ENCODE measurements at regions not wholly inside any gene's neighbourhood (a gene's known extent, or its start where the extent isn't known, plus 50 kb on each side); places are given as distances from the start of the nearest gene placed in this dataset.

GRCh38 chr2:78051480-78051879 lies 529.3 kb upstream of the LRRTM4 start:
- no peak overlapping the region for H2AK5ac ChIP-seq (ENCODE audit: low read depth, low read length)
- no peak for DNase-seq (ENCODE audit: low spot score)
- no peak overlapping the region for H3K9ac ChIP-seq (ENCODE audit: low read depth, low read length, poor library complexity)
- no peaks in the 10 kb centered on the region for H3K27me3 ChIP-seq (ENCODE audit: control insufficient read depth in 3 of 3, insufficient read depth in 3 of 3, low read depth in 1 of 3, low read length in 3 of 3)
- no peak overlapping the region for H2AFZ ChIP-seq (ENCODE audit: low read length)
- H3K4ac ChIP-seq (ENCODE audit: low read length), result no peak overlapping the region
- no peak overlapping the region for H2BK120ac ChIP-seq (ENCODE audit: low read depth, low read length)
- H3K4me2 ChIP-seq (ENCODE audit: insufficient read depth, low read length, poor library complexity, severe bottlenecking), result no peak overlapping the region
- no CpG with 5 or more reads among the region's 5 CpGs for WGBS, 2 donors (ENCODE audit: extremely low coverage in 2 of 2, insufficient read length in 2 of 2, insufficient replicate concordance in 1 of 2)
- peaks cover 0 to 2% of the 10 kb centered on the region in 2 donors for H3K9me3 ChIP-seq (replicated peaks in 1 of 2; ENCODE audit: control insufficient read depth in 2 of 2, insufficient read depth in 1 of 2, low read depth in 1 of 2, low read length in 2 of 2)
- H2BK15ac ChIP-seq (ENCODE audit: low read length), result no peak overlapping the region
- H3K4me3 ChIP-seq (ENCODE audit: low read length in 2 of 2), result no peak overlapping the region
- H3K14ac ChIP-seq (ENCODE audit: low read length), result no peak overlapping the region
- no peak overlapping the region for H3K18ac ChIP-seq (ENCODE audit: low read length)
- H3K36me3 ChIP-seq (replicated peaks in 1 of 2; ENCODE audit: control insufficient read depth in 2 of 2, insufficient read depth in 2 of 2, low read length in 2 of 2), result no peaks in the 10 kb centered on the region
- no peak overlapping the region for H2BK12ac ChIP-seq (ENCODE audit: low read length)
- no peak overlapping the region for H2BK5ac ChIP-seq (ENCODE audit: low read length)
- no peak overlapping the region for H4K91ac ChIP-seq (ENCODE audit: low read depth, low read length, poor library complexity)
- no peak overlapping the region for H3K23ac ChIP-seq (ENCODE audit: low read depth, low read length, poor library complexity)
- no peaks in the 10 kb centered on the region for H3K79me1 ChIP-seq (ENCODE audit: low read depth, low read length)
- no peak overlapping the region for H3K27ac ChIP-seq (replicated peaks; ENCODE audit: low read length)
- H3K4me1 ChIP-seq (ENCODE audit: control insufficient read depth in 2 of 2, insufficient read depth in 1 of 2, low read depth in 1 of 2, low read length in 2 of 2), result no peaks in the 10 kb centered on the region
- no peak overlapping the region for H4K8ac ChIP-seq (ENCODE audit: low read depth, low read length)

- Histone ChIP-seq H3K4ac (ENCODE audit: low read length) (no peak overlapping the region), H3K9me3 (replicated peaks in 1 of 2; ENCODE audit: control insufficient read depth in 2 of 2, insufficient read depth in 1 of 2, low read depth in 1 of 2, low read length in 2 of 2) (no peaks in the 10 kb centered on the region), H3K18ac (ENCODE audit: low read length) (no peak overlapping the region), H2BK15ac (ENCODE audit: low read length) (no peak overlapping the region), H3K14ac (ENCODE audit: low read length) (no peak overlapping the region), H2BK120ac (ENCODE audit: low read depth, low read length) (no peak overlapping the region), H3K9ac (ENCODE audit: low read depth, low read length, poor library complexity) (no peak overlapping the region), H2BK12ac (ENCODE audit: low read length) (no peak overlapping the region), H3K27ac (replicated peaks; ENCODE audit: low read length) (no peak overlapping the region), H4K8ac (ENCODE audit: low read depth, low read length) (no peak overlapping the region), H2BK5ac (ENCODE audit: low read length) (no peak overlapping the region), H3K36me3 (replicated peaks in 1 of 2; ENCODE audit: control insufficient read depth in 2 of 2, insufficient read depth in 2 of 2, low read length in 2 of 2) (no peaks in the 10 kb centered on the region), H3K23ac (ENCODE audit: low read depth, low read length, poor library complexity) (no peak overlapping the region), H3K4me1 (ENCODE audit: control insufficient read depth in 2 of 2, insufficient read depth in 1 of 2, low read depth in 1 of 2, low read length in 2 of 2) (peaks cover 0 to 2% of the 10 kb centered on the region in 2 donors), H4K91ac (ENCODE audit: low read depth, low read length, poor library complexity) (no peak overlapping the region), H3K4me2 (ENCODE audit: insufficient read depth, low read length, poor library complexity, severe bottlenecking) (no peak overlapping the region), H3K79me1 (ENCODE audit: low read depth, low read length) (no peaks in the 10 kb centered on the region), H2AFZ (ENCODE audit: low read length) (no peak overlapping the region), H2AK5ac (ENCODE audit: low read depth, low read length) (no peak overlapping the region), H3K27me3 (ENCODE audit: control insufficient read depth in 3 of 3, insufficient read depth in 3 of 3, low read depth in 1 of 3, low read length in 3 of 3) (no peaks in the 10 kb centered on the region), H3K4me3 (ENCODE audit: low read length in 2 of 2) (no peak overlapping the region)
- no peak for DNase-seq (ENCODE audit: low spot score)
Observed at GRCh38 chr2:78056976-78057375, 534.8 kb upstream of the LRRTM4 start.

- Histone ChIP-seq H3K14ac (ENCODE audit: low read length) (no peak overlapping the region), H3K4me1 (ENCODE audit: control insufficient read depth in 2 of 2, insufficient read depth in 1 of 2, low read depth in 1 of 2, low read length in 2 of 2) (peaks cover 0 to 2% of the 10 kb centered on the region in 2 donors), H3K36me3 (replicated peaks in 1 of 2; ENCODE audit: control insufficient read depth in 2 of 2, insufficient read depth in 2 of 2, low read length in 2 of 2) (no peaks in the 10 kb centered on the region), H2BK120ac (ENCODE audit: low read depth, low read length) (no peak overlapping the region), H2AK5ac (ENCODE audit: low read depth, low read length) (no peak overlapping the region), H2BK5ac (ENCODE audit: low read length) (no peak overlapping the region), H4K91ac (ENCODE audit: low read depth, low read length, poor library complexity) (no peak overlapping the region), H3K27me3 (ENCODE audit: control insufficient read depth in 3 of 3, insufficient read depth in 3 of 3, low read depth in 1 of 3, low read length in 3 of 3) (no peaks in the 10 kb centered on the region), H2BK15ac (ENCODE audit: low read length) (no peak overlapping the region), H3K18ac (ENCODE audit: low read length) (no peak overlapping the region), H3K4ac (ENCODE audit: low read length) (no peak overlapping the region), H2AFZ (ENCODE audit: low read length) (no peak overlapping the region), H3K27ac (replicated peaks; ENCODE audit: low read length) (no peak overlapping the region), H3K23ac (ENCODE audit: low read depth, low read length, poor library complexity) (no peak overlapping the region), H3K4me3 (ENCODE audit: low read length in 2 of 2) (no peak overlapping the region), H3K9ac (ENCODE audit: low read depth, low read length, poor library complexity) (no peak overlapping the region), H3K79me1 (ENCODE audit: low read depth, low read length) (no peaks in the 10 kb centered on the region), H2BK12ac (ENCODE audit: low read length) (no peak overlapping the region), H3K4me2 (ENCODE audit: insufficient read depth, low read length, poor library complexity, severe bottlenecking) (no peak overlapping the region), H3K9me3 (replicated peaks in 1 of 2; ENCODE audit: control insufficient read depth in 2 of 2, insufficient read depth in 1 of 2, low read depth in 1 of 2, low read length in 2 of 2) (no peaks in the 10 kb centered on the region), H4K8ac (ENCODE audit: low read depth, low read length) (no peak overlapping the region)
- WGBS, 2 donors (ENCODE audit: extremely low coverage in 2 of 2, insufficient read length in 2 of 2, insufficient replicate concordance in 1 of 2), result no CpG with 5 or more reads among the region's 2 CpGs
- DNase-seq (ENCODE audit: low spot score), result no peak
Observed at GRCh38 chr2:78061301-78061700, 539.1 kb upstream of the LRRTM4 start.

GRCh38 chr2:78061732-78062131 lies 539.6 kb upstream of the LRRTM4 start:
- no peak overlapping the region for H3K4me2 ChIP-seq (ENCODE audit: insufficient read depth, low read length, poor library complexity, severe bottlenecking)
- no peak overlapping the region for H2BK15ac ChIP-seq (ENCODE audit: low read length)
- H3K4ac ChIP-seq (ENCODE audit: low read length), result no peak overlapping the region
- no peak for DNase-seq (ENCODE audit: low spot score)
- no peak overlapping the region for H3K27ac ChIP-seq (replicated peaks; ENCODE audit: low read length)
- H3K27me3 ChIP-seq (ENCODE audit: control insufficient read depth in 3 of 3, insufficient read depth in 3 of 3, low read depth in 1 of 3, low read length in 3 of 3), result no peaks in the 10 kb centered on the region
- H3K79me1 ChIP-seq (ENCODE audit: low read depth, low read length), result no peaks in the 10 kb centered on the region
- H2BK120ac ChIP-seq (ENCODE audit: low read depth, low read length), result no peak overlapping the region
- no peak overlapping the region for H2BK5ac ChIP-seq (ENCODE audit: low read length)
- no peaks in the 10 kb centered on the region for H3K36me3 ChIP-seq (replicated peaks in 1 of 2; ENCODE audit: control insufficient read depth in 2 of 2, insufficient read depth in 2 of 2, low read length in 2 of 2)
- no peak overlapping the region for H2AFZ ChIP-seq (ENCODE audit: low read length)
- H3K9ac ChIP-seq (ENCODE audit: low read depth, low read length, poor library complexity), result no peak overlapping the region
- no peaks in the 10 kb centered on the region for H3K9me3 ChIP-seq (replicated peaks in 1 of 2; ENCODE audit: control insufficient read depth in 2 of 2, insufficient read depth in 1 of 2, low read depth in 1 of 2, low read length in 2 of 2)
- no peak overlapping the region for H2BK12ac ChIP-seq (ENCODE audit: low read length)
- no peak overlapping the region for H2AK5ac ChIP-seq (ENCODE audit: low read depth, low read length)
- H4K8ac ChIP-seq (ENCODE audit: low read depth, low read length), result no peak overlapping the region
- H3K4me1 ChIP-seq (ENCODE audit: control insufficient read depth in 2 of 2, insufficient read depth in 1 of 2, low read depth in 1 of 2, low read length in 2 of 2), result peaks cover 0 to 2% of the 10 kb centered on the region in 2 donors
- H3K18ac ChIP-seq (ENCODE audit: low read length), result no peak overlapping the region
- WGBS, 2 donors (ENCODE audit: extremely low coverage in 2 of 2, insufficient read length in 2 of 2, insufficient replicate concordance in 1 of 2), result no CpG with 5 or more reads among the region's 5 CpGs
- H3K4me3 ChIP-seq (ENCODE audit: low read length in 2 of 2), result no peak overlapping the region
- H3K14ac ChIP-seq (ENCODE audit: low read length), result no peak overlapping the region
- H4K91ac ChIP-seq (ENCODE audit: low read depth, low read length, poor library complexity), result no peak overlapping the region
- H3K23ac ChIP-seq (ENCODE audit: low read depth, low read length, poor library complexity), result no peak overlapping the region
